ENCODE measurements at regions not wholly inside any gene's neighbourhood (a gene's known extent, or its start where the extent isn't known, plus 50 kb on each side); places are given as distances from the start of the nearest gene placed in this dataset.
"Not testable (repeated sequence)": the region's sequence is repeated elsewhere in the genome, so short reads cannot be mapped to it uniquely, and the experiment has no call there.

DNA sequence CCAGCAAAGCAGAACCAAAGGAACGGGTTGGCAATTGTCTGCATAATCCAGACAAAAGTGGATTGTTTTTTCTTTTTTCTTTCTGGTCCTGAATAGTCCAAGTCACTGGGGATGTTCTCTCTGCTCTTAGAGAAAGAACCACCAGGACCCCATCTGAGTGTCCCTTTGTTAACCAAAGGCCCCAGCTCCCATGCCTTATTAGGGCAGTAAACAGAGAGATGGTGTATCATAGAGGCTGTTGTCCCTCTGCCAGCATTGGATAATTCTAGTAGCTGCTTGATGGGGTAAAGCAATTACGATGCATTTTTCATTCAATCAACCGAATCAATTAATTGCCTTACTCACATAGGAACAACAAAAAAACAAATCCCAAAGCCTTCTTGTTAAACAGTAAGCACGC, 213.0 kb downstream of the BUB3 start:
- FAIRE-seq (no peak), DNase-seq (ENCODE audit: extremely low spot score, insufficient read length, low read depth) (no peak)

DNA sequence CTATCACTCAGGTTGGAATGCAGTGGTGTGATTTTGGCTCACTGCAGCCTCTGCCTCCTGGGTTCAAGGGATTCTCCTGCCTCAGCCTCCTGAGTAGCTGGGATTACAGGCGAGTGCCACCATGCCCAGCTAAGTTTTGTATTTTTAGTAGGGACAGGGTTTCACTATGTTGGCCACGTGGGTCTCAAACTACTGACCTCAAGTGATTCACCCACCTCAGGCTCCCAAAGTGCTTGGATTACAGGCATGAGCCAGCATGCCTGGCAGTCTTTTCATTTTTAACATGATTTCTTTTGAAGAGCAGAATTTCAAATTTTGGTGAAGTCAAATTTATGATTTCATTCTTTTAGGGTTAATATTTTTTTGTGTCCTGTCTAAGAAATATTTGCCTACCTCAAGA, 217.4 kb downstream of the BUB3 start:
- FAIRE-seq; DNase-seq (ENCODE audit: extremely low spot score, insufficient read length, low read depth): not testable (repeated sequence)

DNA sequence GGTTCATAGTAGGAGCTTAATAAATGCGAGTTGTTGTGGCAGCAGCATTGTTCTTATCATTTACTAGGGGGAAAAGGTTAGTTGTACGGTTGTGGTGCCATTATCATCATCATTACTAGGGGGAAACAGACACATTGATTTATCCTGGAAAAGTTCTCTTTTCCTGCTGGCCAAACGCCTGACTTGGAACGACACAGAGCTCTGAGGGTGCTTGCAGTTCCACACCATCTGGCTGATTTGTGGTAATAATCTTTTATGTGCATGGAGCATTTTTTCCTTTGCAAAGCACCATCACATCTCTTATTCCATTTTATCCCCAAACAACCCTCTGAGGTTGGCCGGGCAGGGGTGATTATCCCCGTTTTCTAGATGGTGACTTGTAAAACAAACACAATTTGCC, 219.4 kb downstream of the BUB3 start:
- FAIRE-seq (no peak), DNase-seq (ENCODE audit: extremely low spot score, insufficient read length, low read depth) (no peak)

DNA sequence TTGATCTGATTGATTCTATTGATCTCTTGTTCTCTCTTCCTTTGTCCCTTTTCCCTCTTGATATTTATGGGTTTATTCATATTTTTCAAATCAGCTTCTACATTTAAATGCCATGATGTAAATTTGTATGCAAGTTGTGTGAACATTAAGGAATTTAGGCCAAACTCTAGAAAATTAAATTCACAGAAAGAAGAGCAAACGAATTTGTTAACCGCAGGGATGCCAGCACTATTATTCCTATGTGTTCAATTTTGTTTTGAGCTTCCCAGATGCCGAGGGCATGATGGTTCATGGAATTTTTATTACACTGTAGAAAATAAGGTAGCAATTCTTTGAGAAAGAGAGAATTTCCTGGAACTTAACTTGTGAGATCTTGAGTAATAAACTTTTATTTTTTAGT, 220.9 kb downstream of the BUB3 start:
- FAIRE-seq = no peak
- DNase-seq (ENCODE audit: extremely low spot score, insufficient read length, low read depth) = no peak

DNA sequence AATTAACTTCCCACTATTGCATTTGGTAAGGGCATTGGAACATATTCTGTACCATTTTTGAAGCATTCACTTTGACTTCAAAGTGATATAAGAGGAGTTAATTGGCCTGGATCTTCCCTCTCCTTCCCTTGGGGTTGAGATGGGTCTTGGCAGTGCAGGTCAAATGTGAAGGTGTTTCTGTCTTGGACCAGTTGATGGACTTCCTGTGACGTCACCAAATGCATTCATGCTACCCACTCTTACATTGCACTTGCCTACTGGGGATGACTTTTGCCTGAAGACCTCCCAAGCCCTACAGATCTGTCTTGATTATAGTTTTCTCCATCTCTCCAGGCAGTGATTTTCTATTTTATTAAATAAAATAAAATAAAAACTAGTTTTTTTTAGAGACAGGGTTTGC, 221.5 kb downstream of the BUB3 start:
- DNase-seq (ENCODE audit: extremely low spot score, insufficient read length, low read depth) = no peak
- FAIRE-seq = no peak

DNA sequence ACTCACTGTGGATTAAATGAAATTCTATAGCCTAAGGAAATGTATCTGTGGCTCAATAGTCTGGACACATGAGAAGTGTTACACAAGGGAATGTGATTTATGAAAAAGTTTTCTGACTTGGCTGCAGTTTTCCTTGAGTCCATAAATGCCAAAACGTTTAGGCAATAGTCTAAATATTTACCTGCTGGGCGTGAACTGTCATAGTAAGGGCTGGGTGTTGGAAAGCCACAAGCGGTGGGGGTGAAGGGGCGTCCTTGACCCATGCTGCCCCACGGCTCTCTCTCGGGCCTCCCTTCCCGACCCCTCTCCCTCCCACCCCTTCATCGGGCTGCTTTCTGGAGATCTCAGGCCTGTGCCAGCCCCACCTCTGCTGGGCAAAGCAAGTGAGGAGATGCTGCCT, 223.7 kb downstream of the BUB3 start:
- FAIRE-seq (no peak), DNase-seq (ENCODE audit: extremely low spot score, insufficient read length, low read depth) (no peak)

DNA sequence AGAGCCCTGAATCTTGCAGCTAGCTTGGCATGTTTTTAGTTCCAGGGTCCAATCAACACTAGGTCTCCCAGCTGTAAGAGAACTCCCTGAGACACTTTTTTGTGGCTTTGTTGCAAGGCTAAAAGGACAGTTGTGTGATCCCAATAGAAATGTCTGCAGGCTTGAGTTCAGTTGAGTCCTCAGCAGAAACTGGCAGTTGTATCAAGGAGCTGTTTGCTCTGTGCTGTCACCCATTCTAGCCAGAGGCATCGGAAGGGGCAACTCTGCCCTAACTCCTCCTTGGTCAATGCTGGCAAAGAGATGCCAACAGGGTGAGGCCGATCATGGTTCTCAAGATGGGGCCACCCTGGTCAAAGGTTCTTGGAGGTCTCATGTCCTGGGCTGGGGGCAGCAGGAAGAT, 224.1 kb downstream of the BUB3 start:
- no peak for DNase-seq (ENCODE audit: extremely low spot score, insufficient read length, low read depth)
- FAIRE-seq = no peak

DNA sequence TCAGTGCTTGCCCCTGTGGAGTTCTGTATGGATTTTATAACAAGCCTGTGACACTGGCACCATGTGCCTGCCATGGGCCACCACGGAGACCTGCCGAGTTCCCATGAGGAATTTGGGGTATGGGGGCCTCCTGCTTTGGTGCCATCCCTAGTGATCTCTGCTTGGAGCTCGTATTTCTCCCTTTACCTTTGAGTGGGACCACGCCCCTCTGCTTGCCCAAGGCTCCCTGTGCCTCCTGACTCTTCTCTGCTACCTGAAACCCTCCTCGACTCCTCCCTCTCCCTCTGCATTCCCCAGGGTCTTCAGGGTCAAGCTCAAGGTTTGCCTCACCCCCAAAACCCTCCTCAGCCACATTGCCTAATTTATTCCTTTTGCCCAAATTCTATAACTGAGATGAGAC, 225.0 kb downstream of the BUB3 start:
- FAIRE-seq (no peak), DNase-seq (ENCODE audit: extremely low spot score, insufficient read length, low read depth) (no peak)

DNA sequence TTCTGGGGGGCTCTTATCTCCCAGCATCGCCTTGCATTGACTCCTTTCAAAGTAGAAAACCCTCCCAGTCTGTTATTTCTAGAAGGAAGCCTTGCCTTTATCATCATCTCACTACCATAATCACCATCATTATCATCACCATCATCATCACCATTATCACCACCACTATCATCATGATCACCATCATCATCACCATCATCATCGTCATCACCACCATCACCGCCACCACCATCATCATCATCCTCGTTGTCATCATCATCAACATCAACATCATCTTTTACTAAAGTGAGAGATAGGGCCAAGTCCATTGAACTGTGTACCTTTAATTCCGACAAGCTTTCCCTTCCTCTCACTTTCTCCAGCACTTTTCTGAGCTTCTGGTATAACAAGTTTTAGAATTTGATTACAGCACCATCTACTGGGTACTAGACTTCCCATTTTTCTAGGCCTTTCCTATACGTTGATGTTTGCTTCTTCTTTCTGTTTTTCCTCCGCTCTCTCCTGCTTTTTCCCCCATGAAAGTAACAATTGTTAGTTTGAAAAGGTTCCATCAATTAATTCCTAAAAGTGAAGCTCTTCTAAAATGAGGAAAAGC, 226.4 kb downstream of the BUB3 start:
- DNase-seq (ENCODE audit: extremely low spot score, insufficient read length, low read depth) (no peak), FAIRE-seq (peak; percentile 63)

DNA sequence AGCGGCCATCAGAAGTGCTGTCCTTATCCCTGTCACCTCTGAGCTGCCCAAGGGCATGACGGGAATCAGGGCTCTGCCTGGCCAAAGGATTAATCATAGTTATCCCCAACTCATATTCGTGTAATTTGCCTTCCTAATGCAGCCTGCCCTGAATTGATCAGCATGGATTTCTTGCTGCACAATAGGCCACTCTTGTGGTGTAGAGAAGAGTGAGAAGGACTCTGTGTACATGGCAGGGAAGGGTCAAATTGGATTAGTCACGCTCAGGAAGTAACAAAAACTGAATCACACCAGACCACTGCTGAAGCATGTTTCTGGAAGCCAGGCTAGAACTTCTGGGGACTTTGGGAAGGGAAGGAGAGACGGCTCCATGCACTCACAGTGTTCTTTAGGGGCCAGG, 227.0 kb downstream of the BUB3 start:
- no peak for FAIRE-seq

DNA sequence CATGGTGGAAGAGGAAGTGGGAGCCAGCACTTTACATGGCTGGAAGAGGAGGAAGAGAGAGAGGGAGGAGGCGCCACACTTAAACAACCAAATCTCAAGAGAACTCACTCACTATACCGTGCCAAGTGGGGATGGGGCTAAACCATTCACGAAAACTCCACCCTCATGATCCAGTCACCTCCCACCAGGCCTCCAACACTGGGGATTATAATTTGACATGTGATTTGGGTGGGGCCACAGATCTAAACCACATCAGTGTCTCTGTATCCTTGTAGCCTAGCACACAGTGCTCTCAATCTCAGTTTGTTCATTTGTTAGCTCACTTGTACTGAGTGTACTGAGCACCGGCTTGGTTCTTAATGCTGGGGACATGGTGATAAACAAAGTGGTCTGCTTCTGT, 228.3 kb downstream of the BUB3 start:
- DNase-seq (ENCODE audit: extremely low spot score, insufficient read length, low read depth) (no peak), FAIRE-seq (no peak)

More for the DNA sequence above, 227.0 kb downstream of the BUB3 start:
- DNase-seq (ENCODE audit: extremely low spot score, insufficient read length, low read depth) = no peak

DNA sequence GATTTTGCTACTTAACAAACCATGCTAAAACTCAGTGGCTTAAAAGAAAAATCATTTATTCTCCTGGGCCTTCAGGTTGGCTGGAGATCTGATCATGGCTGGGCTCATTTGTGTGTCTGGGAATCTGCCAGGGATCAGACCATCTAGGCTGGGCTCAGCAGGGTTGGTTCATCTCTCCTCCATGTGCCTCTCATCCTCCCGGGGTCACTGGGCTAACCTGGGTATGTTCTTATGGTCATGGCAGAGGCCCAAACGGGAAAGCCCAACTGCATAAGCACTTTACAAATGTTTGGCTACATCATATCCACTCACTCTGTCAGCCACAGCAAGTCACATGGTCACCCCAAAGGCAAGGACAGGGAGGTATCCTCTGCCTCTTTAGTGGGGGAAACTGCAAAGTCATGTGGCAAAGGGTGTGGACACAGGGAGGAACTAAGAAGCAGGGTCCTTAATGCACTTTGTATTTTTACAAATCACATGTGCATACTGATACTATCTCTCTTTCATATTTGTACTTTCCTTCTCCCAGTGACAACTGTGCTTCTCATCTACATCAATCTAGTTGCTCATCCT, 231.4 kb downstream of the BUB3 start:
- FAIRE-seq = no peak
- DNase-seq (ENCODE audit: extremely low spot score, insufficient read length, low read depth) = no peak

DNA sequence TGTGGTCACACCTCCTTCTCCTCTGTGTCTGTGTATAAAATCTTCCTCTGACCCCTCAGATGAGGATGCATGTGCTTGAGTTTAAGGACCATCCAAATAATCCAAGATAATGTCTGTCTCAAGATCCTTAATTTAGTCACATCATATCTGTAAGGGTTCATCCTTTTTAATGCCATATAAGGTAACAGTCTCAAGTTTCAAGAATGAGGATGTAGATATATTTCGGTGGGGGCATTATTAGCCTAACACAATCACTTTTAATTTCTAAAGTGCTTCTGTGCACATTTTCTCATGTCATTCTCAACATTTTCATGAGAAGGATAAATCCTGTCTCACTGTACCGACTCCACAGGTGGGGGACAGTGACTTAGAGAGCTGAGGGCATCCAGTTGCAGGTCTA, 235.3 kb downstream of the BUB3 start:
- FAIRE-seq = no peak
- no peak for DNase-seq (ENCODE audit: extremely low spot score, insufficient read length, low read depth)

DNA sequence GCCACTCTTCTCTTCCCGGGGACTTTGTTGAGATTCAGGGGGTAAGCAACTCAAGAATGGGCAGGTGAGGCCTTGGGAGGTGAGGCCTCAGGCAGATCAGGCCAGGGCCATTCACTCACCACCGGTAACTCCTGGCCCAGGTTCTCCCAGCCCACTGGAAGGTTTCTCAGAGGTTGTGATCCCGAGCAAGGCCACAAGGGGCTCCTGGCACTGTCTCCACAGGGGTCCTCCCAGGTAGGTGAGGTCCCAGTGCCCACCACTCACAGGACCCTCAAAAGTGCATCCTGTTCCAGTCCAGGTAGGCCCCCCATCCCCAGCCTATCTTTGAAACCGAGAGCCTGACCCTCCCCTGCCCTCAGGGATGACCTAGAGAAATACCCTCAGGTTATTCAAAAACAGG, 236.1 kb downstream of the BUB3 start:
- DNase-seq (ENCODE audit: extremely low spot score, insufficient read length, low read depth) (no peak), FAIRE-seq (no peak)

DNA sequence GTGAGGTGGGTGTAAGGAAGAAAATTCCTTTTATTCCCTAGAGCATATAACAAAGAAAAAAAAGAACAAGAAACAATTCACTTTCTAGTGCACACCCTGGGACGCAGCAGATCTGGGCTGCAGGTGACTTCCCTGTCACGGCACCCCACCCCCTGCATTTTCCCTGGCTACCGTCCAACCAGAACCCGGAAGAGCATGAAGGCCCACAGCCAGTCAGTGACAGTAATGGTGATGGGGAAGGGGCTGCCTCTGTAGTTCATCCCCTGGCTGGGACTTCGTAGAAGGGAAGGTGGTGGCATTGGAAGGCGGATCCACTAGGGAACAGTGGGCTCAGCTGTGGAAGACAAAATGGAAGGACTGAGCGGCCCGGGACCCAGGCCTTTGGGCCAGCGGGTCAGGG, 236.7 kb downstream of the BUB3 start:
- FAIRE-seq (no peak), DNase-seq (ENCODE audit: extremely low spot score, insufficient read length, low read depth) (no peak)

DNA sequence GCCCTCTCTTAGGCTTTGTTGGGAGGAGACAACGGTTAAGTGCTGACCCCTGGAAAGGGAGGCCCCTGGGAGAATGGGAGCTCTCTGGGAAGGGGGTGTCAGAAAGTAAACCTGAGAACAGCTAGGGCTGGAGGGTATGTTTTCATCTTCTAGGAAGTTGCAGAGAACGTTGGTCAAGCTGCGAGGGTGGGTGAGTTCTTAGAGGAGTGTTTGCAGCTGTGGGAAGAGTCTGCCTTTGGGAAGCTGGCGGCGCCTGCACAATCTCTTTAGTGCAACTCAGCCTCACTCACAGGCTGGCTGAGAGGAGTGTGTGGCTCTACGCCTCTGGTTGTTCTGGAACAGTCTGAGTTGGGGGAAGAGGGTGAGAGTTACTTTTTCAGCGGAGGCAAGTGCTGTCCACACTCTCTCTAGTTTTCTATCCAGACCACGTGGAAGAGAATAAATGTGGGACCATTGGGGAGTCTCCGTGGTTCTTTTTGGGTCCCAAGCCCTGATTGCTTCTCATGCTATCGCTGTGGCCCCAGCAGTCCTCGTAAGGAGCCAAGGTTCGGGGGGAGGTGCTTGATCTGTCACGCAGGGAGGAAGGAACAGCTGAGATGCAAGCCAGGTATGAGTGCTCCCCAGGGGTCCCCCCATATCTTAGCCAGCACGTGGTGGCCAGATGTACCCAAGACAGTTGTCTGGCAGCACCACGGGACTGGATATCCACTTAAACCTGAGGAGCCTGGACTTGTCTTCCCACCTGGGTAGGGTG, 237.2 kb downstream of the BUB3 start:
- DNase-seq (ENCODE audit: extremely low spot score, insufficient read length, low read depth) = no peak
- no peak for FAIRE-seq

DNA sequence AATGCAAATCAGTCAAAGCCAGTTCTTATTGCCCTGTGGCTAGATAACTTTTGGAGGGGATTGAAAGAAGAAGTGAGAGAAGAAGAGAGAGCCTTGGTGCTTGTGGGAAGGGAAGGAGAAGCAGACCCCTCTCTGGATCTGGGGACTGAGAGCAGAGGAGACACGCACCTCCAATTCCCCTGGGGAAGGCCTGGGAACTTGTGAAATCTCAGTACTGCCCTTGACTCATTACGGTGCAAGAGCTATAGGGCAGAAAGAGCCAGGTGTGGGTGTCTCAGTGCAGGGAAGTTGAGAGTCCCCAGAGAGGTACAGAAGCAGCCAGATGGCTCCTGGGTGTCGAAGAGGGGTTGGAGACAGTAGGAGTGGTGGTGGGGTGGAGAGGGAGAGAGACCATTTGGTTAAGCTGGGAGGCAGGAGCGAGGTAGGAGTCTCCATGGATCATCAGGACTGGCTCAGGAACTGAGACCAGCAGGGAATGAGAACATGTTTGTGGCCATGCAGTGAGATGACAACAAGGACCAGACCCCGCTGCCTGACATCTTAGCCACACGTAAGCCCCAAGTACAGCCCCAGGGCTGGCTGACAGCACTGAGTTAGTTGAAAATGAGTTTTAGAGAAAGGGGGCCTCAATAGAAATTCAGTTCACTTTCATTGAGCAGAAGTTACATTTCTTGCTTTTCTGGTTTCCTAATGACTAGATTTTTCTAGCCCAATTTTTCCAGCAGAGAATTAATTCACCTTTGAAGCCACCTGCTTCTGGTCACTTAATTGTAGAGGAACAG, 238.2 kb downstream of the BUB3 start:
- FAIRE-seq (peak; percentile 100), DNase-seq (ENCODE audit: extremely low spot score, insufficient read length, low read depth) (peak; percentile 68)

DNA sequence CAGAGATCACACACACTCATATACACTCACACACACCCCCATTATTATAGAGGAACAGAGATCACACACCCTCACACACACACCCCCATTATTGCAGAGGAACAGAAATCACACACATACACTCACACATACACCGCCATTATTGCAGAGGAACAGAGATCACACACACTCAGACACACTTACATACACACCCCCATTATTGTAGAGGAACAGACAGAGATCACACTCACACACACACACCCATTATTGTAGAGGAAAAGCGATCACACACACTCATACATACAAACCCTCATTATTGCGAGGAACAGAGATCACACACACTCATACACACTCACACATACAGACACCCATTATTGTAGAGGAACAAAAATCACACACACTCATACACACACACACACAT, 239.0 kb downstream of the BUB3 start:
- no peak for FAIRE-seq
- DNase-seq (ENCODE audit: extremely low spot score, insufficient read length, low read depth) = no peak

DNA sequence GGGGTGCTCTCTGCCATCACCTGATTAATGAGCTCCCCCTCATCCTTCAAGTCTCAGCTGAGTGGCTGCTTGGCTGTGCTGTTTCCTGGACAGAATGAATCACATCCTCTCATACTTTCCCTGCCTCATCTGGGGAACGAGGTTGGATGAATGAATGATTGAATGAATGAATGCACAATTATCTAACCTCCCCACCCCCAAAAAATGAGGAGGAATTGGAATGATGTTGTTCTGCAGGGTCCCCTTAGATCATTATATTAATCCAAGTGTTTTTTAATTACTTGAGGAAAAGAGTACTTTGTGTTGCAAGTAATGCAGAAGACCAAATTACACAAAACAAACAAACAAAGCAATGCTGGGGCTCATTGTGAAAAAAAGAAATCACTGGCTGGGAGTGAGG, 240.2 kb downstream of the BUB3 start:
- no peak for FAIRE-seq
- DNase-seq (ENCODE audit: extremely low spot score, insufficient read length, low read depth) = no peak

DNA sequence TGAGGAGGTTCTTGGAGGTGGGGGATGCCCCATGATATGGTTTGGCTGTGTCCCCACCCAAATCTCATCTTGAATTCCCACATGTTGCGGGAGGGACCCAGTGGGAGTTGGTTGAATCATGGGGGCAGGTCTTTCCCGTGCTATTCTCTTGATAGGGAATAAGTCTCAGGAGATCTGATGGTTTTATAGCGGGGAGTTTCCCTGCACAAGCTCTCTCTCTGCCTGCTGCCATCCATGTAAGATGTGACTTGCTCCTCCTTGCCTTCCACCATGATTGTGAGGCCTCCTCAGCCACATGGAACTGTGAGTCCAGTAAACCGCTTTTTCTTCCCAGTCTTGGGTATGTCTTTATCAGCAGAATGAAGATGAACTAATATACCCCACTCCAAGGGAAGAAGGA, 241.0 kb downstream of the BUB3 start:
- not testable (repeated sequence) for DNase-seq (ENCODE audit: extremely low spot score, insufficient read length, low read depth); FAIRE-seq

DNA sequence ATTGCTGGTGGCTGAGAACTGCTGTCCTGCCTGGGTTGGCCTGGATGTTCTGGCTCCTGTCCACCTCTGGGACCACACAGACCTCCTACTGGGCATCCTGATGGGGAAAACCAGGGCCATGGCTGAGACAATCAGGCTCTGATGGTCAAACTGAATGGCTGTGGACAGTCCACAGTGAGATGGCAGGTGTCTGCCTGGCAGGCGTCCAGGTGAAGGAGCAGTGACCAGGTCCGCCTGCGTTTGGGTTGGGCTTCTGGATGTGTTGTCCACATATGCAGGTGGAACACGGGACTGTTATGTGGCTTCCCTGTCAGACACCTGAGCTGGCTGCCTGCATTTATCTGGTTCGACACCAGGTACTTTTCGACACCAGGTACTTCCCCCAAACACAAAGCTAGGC, 241.7 kb downstream of the BUB3 start:
- no peak for FAIRE-seq

More for the DNA sequence above, 241.7 kb downstream of the BUB3 start:
- no peak for DNase-seq (ENCODE audit: extremely low spot score, insufficient read length, low read depth)

Data from GM18507 (cell line).